PC-3 (cell line): ENCODE measurements at regions not wholly inside any gene's neighbourhood (a gene's known extent, or its start where the extent isn't known, plus 50 kb on each side); places are given as distances from the start of the nearest gene placed in this dataset.
"Not testable (repeated sequence)": the region's sequence is repeated elsewhere in the genome, so short reads cannot be mapped to it uniquely, and the experiment has no call there.

Experiments
- ATAC-seq: fragments of 200-7000 bp; cut with Tn5 transposase; 2 replicates; pipeline ENCODE4 v1.9.1; 2020; ENCODE audit warnings: mild to moderate bottlenecking, moderate library complexity
- BruUV-seq: library from RNA; stranded (reverse); fragments of 400-500 nt; replicated peaks from 2 replicates; lab custom pipeline; 2021; lab: Mats Ljungman, UMichigan
- CTCF ChIA-PET: fragments of 300-600 bp; sonication (Branson Sonifier 250); formaldehyde crosslinking; loops from one replicate; lab custom pipeline; 2022; ENCODE audit warnings: antibody characterized with exemption; lab: Charles Lee
- POLR2A ChIA-PET: fragments of 300-600 bp; sonication (Branson Sonifier 250); formaldehyde crosslinking; loops from one replicate; lab custom pipeline; 2022; ENCODE audit warnings: antibody characterized with exemption; ENCODE audit not compliant: unreplicated experiment; lab: Charles Lee
- DNase-seq: peaks from one replicate; pipeline ENCODE4 v3.0.0-alpha.2; 2015
- H2AFZ ChIP-seq: fragments of 300-600 bp; sonication (generic); 2 replicates; pipeline ENCODE4 v1.6.0; 2016; ENCODE audit warnings: antibody characterized with exemption, low read length
- H3F3A ChIP-seq: fragments of 300-600 bp; sonication (generic); one replicate; pipeline ENCODE4 v1.6.0; 2017; ENCODE audit warnings: antibody characterized with exemption, low read length, control low read depth, mild to moderate bottlenecking; ENCODE audit not compliant: unreplicated experiment
- H3K27ac ChIP-seq: fragments of 300-600 bp; sonication (generic); 2 replicates; pipeline ENCODE4 v1.5.1; 2016; ENCODE audit warnings: mild to moderate bottlenecking, low read length
- H3K27me3 ChIP-seq: fragments of 300-600 bp; sonication (generic); 2 replicates; pipeline ENCODE4 v1.6.1; 2016; ENCODE audit warnings: low read length, mixed read lengths
- H3K36me3 ChIP-seq: fragments of 300-600 bp; sonication (generic); 2 replicates; pipeline ENCODE4 v1.6.1; 2016; ENCODE audit warnings: low read depth, mixed run types, low read length, mixed read lengths
- H3K4me1 ChIP-seq: fragments of 300-600 bp; sonication (generic); 2 replicates; pipeline ENCODE4 v1.5.1; 2016; ENCODE audit warnings: low read length; ENCODE audit not compliant: insufficient read depth
- H3K4me2 ChIP-seq: fragments of 300-600 bp; sonication (generic); 2 replicates; pipeline ENCODE4 v1.6.0; 2016; ENCODE audit warnings: low read length
- H3K4me3 ChIP-seq: fragments of 300-600 bp; sonication (generic); 2 replicates; pipeline ENCODE4 v1.5.1; 2016; ENCODE audit warnings: mild to moderate bottlenecking, low read length, mixed read lengths
- H3K79me2 ChIP-seq: fragments of 300-600 bp; sonication (generic); 2 replicates; pipeline ENCODE4 v1.6.1; 2017; ENCODE audit warnings: low read length, mixed read lengths
- H3K9ac ChIP-seq: fragments of 300-600 bp; sonication (generic); 2 replicates; pipeline ENCODE4 v1.6.0; 2016; ENCODE audit warnings: mild to moderate bottlenecking, low read length
- H3K9me2 ChIP-seq: fragments of 300-600 bp; sonication (generic); replicated peaks from 2 replicates; pipeline ENCODE4 v1.6.1; 2016; ENCODE audit warnings: mixed run types, low read length, mixed read lengths
- H3K9me3 ChIP-seq: fragments of 300-600 bp; sonication (generic); 2 replicates; pipeline ENCODE4 v1.6.1; 2016; ENCODE audit warnings: low read length, mixed read lengths
- H4K20me1 ChIP-seq: fragments of 300-600 bp; sonication (generic); 2 replicates; pipeline ENCODE4 v1.6.1; 2016; ENCODE audit warnings: low read length, mixed read lengths
- EZH2 ChIP-seq: fragments of 300-600 bp; sonication (generic); IDR thresholded peaks from one replicate; pipeline ENCODE4 v1.6.1; 2017; ENCODE audit warnings: antibody characterized with exemption, mild to moderate bottlenecking, low read length; ENCODE audit not compliant: unreplicated experiment
- EZH2phosphoT487 ChIP-seq: fragments of 300-600 bp; sonication (generic); IDR thresholded peaks from 2 replicates; pipeline ENCODE4 v1.6.1; 2018; ENCODE audit warnings: mild to moderate bottlenecking, antibody characterized with exemption, low read length, borderline replicate concordance
- intact Hi-C: fragments of 100-400 bp; cut with micrococcal nuclease; formaldehyde crosslinking; loops from 2 replicates; pipeline ENCODE4 v1.9.0; 2023
- TF ChIP-seq, protein P1 (sequence below): fragments of 300-600 bp; sonication (generic); conservative IDR thresholded peaks from 2 replicates; pipeline ENCODE4 v1.5.1; 2017; ENCODE audit warnings: antibody characterized with exemption, low read depth, mild to moderate bottlenecking, low read length

DNA sequence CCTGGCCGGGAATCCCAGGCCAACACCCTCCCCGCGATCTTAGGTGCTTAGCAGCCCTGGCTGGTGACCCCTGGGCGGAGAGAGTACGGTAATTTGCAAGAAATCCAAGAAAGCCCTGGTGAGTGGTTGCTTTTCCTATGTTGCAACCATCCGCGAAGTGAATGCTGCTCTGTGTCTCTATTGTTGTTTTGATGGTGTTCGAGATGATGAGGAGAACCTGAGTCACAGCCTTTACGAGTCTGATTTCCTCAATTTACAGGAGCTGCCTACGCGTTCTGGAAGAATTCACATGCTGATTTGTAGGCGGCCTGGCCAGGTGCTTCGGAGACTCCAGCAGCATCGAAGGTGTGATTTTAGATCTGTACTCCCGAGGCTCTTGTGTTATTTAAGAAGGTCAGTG lies 63.3 kb downstream of the TMEM235 start:
- Histone ChIP-seq H3K4me3 (no peak overlapping the region), H3F3A (peaks cover 4% of the 10 kb centered on the region), H3K79me2 (no peaks in the 10 kb centered on the region), H3K4me2 (peak overlapping the region; percentile 52), H3K9ac (peak overlapping the region; percentile 49), H3K27me3 (no peaks in the 10 kb centered on the region), H3K9me2 (no peaks in the 10 kb centered on the region), H3K4me1 (peaks cover 13% of the 10 kb centered on the region), H3K27ac (peak overlapping the region; percentile 86), H4K20me1 (no peaks in the 10 kb centered on the region), H2AFZ (peak overlapping the region; percentile 4; the same call in 1 of the 2 replicates), H3K9me3 (no peaks in the 10 kb centered on the region), H3K36me3 (no peaks in the 10 kb centered on the region)
- no TSS peak for BruUV-seq
- DNase-seq = peak; percentile 97
- no peak for TF ChIP-seq EZH2
- TF ChIP-seq, protein P1, sequence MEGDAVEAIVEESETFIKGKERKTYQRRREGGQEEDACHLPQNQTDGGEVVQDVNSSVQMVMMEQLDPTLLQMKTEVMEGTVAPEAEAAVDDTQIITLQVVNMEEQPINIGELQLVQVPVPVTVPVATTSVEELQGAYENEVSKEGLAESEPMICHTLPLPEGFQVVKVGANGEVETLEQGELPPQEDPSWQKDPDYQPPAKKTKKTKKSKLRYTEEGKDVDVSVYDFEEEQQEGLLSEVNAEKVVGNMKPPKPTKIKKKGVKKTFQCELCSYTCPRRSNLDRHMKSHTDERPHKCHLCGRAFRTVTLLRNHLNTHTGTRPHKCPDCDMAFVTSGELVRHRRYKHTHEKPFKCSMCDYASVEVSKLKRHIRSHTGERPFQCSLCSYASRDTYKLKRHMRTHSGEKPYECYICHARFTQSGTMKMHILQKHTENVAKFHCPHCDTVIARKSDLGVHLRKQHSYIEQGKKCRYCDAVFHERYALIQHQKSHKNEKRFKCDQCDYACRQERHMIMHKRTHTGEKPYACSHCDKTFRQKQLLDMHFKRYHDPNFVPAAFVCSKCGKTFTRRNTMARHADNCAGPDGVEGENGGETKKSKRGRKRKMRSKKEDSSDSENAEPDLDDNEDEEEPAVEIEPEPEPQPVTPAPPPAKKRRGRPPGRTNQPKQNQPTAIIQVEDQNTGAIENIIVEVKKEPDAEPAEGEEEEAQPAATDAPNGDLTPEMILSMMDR = no peak
- no peak for TF ChIP-seq EZH2phosphoT487
- intact Hi-C loops = loop anchor here (1.0 to 2.0 kb wide), 5 partner anchors 21 to 128 kb away; partner anchors contain the start of gene SOCS3
- POLR2A ChIA-PET = interaction anchor here (0.5 kb wide), 1 partner anchor 19 kb away, joined by 3 read pairs; no protein-coding TSS in a partner anchor
- CTCF ChIA-PET = interaction anchor here (0.6 to 1.1 kb wide), 2 partner anchors 18 to 66 kb away, joined by 4 to 5 read pairs; no protein-coding TSS in a partner anchor
- ATAC-seq = peak; percentile 83

DNA sequence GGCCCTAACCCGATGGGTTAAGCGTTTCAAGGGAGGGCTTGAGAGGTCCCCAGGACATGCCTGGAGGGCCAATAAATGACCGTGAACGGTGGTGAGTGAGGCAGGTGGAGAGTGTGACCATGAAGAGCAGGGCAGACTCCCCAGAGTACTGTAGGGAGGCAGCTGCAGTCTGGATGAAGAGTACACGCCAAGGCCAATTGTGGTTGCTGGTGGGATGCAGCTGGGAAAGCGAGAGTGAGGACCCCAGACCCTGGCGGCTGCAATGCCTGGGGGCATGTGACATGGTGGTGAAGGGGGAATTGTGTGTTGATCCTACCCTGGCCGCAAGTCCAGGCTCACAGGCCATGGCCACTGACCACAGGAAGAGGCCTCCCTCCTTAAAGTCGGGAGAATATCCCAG lies 62.9 kb downstream of the TMEM235 start:
- Histone ChIP-seq H3K9me2 (no peaks in the 10 kb centered on the region), H3K4me3 (no peak overlapping the region), H3K79me2 (no peaks in the 10 kb centered on the region), H3K27ac (peak overlapping the region; percentile 86), H3K9ac (peak overlapping the region; percentile 49), H3K36me3 (no peaks in the 10 kb centered on the region), H3F3A (peaks cover 4% of the 10 kb centered on the region), H4K20me1 (no peaks in the 10 kb centered on the region), H3K9me3 (no peaks in the 10 kb centered on the region), H3K4me2 (peak overlapping the region; percentile 52), H2AFZ (peak overlapping the region; percentile 4; the same call in 1 of the 2 replicates), H3K27me3 (no peaks in the 10 kb centered on the region), H3K4me1 (peaks cover 13% of the 10 kb centered on the region)
- TF ChIP-seq, protein P1 = no peak
- TF ChIP-seq EZH2phosphoT487 (no peak), EZH2 (no peak)
- ATAC-seq = peak; percentile 12
- intact Hi-C loops = loop anchor here (1.0 to 2.0 kb wide), 4 partner anchors 21 to 128 kb away; partner anchors contain the start of gene SOCS3
- BruUV-seq = no TSS peak
- DNase-seq = no peak
- ChIA-PET CTCF (interaction anchor here (0.6 to 1.1 kb wide), 2 partner anchors 18 to 66 kb away, joined by 4 to 5 read pairs; no protein-coding TSS in a partner anchor), POLR2A (no interaction called here)

DNA sequence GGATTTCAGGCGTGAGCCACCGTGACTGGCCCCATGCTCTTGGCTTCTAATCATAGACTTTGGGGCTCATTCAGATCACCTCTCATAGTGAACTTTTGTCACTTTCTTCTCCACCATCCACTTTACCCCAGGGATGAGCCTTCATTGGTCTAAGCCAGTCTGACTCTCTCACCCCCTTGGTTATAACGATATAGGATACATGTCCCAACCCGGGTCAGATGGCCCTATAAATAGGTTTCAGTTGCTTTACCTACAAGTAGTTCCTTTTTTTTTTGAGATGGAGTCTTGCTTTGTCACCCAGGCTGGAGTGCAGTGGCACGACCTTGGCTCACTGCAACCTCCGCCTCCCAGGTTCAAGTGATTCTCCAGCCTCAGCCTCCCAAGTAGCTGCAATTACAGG lies 61.7 kb downstream of the TMEM235 start:
- intact Hi-C loops, BruUV-seq: not testable (repeated sequence)

More for the DNA sequence above, 61.7 kb downstream of the TMEM235 start:
- H3K27ac ChIP-seq, H3K4me2 ChIP-seq, CTCF ChIA-PET, H3K79me2 ChIP-seq, H3K9ac ChIP-seq, H2AFZ ChIP-seq, DNase-seq, H3K27me3 ChIP-seq, H3K9me2 ChIP-seq, ATAC-seq, H4K20me1 ChIP-seq, H3F3A ChIP-seq, H3K4me3 ChIP-seq, H3K9me3 ChIP-seq, H3K36me3 ChIP-seq: not testable (repeated sequence)
- H3K4me1 ChIP-seq = peaks cover 13% of the 10 kb centered on the region
- POLR2A ChIA-PET = interaction anchor here (1.0 kb wide), 1 partner anchor 41 kb away, joined by 3 read pairs; no protein-coding TSS in a partner anchor
